Stimulated activated CD4-positive, alpha-beta T cell treated with anti-CD3 and anti-CD28 coated beads, Interleukin-12 subunit alpha, Interleukin-12 subunit beta, amount 100 ng/mL, for 4 hours (primary cell): ENCODE measurements at regions not wholly inside any gene's neighbourhood (a gene's known extent, or its start where the extent isn't known, plus 50 kb on each side); places are given as distances from the start of the nearest gene placed in this dataset.

Experiments used
- DNase-seq: peaks from one replicate; pipeline ENCODE4 v3.0.0-alpha.2; 2020

DNA sequence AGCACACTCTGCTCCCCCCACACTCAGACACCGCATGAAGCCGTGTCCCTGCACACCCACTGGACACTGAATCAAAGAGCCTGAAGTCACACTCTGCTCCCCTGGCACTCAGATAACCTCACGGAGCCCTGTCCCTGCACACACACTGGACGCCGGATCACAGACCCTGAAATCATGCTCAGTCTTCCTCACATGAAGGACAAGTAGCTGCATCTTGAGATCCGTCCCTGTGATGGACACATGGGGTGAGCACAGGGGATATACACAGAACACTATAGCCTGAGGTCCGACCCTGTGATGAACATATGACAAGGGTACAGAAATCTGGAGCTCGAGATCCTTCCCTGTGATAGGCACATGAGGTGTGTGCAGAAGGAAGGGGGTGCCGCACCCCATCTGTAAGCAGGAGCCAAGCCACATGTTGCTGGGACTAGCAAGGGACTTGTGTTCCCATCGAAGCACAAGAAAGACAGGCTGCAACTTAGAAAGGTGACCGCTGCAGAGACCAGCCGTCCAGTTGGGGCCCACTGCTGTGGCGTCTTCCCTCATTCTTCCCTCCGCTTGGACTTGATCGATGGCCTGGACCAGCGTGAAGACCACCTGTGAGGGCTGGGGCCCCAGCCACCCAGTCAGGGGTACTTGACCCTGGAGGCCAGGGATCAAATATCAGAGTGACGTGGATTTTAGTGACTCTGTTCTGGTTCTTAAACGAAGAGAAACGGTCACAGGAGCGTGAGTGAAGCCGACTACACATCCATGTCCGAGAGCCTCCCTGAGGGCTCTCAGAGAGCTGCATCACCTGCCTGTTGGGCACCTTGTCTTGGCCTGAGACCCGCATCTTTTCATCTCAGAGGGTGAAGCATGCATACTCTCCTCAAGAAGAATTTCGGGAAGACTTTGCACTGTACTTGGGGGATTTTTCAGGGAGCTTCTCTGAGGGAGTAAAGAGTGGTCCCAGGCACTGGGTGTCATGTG, 391.7 kb upstream of the SALL3 start:
- DNase-seq: no peak

DNA sequence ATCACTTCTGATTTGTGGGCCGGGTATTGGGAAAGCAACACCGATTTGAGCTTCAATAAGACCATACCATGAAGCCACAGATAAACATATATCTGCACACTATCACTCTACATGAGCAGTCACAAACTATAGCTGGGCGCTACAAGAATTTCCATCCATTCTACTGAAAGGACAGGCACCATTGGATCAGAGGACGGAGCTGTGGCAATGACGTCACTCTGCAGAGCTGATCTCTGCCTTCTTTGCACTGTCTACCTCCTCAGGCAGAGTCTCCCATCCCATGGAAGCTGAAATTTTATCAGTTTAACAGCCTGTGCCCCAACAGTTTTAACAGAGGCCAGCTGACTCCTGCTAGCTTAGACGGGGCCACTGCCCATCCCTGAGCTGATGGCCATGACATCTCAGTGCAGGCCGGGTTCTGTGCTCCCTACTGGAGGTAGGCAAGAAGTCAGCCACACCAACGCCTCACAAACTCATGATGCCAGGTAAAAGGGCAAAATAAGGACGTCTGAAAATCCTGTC, 389.6 kb upstream of the SALL3 start:
- no peak for DNase-seq

DNA sequence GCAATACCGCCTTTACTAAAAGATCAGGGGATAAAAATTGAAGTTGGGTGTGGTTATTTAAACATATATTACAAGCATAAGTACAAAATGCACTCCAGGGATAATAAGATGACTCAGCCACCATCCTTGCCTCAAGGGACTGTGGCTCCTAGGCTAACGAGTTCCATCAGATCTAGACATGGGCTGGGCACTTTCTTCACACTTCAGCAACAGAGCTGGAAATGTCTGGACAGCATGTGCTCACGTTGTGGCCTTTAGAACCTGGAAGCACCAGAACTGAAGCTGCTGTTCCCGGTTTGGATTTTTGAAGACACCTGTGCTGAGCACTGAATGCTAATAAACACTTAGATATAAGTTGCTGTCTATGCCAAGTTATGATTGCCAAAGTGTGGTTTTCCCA, 384.2 kb upstream of the SALL3 start:
- no peak for DNase-seq

DNA sequence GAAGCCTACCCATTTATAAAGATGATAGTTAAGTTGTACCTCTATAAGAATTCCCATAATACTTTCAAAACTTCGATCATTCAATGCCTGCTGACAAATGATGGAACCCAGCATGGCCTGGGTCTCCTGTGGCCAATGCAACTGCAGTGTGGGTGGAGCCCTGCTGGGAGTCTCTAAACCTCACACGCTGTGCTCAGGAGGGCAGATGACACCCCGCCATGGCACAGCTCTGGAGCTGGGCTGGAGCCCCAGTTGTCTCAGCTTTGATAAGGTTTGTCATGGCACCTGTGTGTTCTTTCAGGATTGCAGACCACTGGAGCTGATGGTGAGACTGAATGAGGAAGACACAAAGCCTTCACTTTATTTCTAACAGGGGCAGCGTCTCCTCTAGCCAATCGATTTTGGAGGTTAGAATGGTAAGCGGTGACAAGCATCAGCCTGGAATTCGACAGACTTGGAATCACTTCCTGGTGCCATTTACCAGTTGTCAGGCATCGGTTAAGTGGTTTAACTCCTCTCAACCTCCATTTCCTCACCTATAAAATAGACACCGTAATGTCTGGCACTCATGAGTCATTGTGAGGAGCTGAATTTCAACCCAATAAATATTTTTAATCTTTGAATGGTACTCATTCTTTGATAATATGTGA, 383.6 kb upstream of the SALL3 start:
- no peak for DNase-seq

DNA sequence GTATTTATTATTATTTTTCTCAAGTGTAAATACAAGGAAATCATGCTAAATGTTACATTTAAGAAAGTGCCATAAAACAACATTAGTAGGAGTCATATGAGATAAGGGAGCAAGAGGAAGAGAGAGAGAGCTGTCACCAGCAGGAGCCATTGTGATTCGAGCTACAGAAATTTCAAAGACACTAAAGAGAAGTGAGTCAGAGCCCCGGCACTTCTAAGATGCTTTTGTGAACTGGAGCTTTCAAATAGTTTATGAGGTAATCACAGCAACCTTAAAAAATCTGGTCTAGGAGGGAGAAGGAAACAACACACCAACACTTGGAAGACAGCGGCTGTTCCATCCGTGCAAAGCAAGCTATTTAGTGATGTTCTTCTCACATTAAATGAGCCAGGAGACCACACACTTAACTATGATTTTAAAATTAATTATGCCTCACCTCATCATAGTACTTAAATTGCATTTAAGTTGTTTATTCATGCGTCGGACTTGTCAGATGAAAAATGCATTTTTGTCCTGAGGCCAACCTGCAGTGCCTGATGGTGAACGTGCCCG, 382.7 kb upstream of the SALL3 start:
- DNase-seq: no peak

DNA sequence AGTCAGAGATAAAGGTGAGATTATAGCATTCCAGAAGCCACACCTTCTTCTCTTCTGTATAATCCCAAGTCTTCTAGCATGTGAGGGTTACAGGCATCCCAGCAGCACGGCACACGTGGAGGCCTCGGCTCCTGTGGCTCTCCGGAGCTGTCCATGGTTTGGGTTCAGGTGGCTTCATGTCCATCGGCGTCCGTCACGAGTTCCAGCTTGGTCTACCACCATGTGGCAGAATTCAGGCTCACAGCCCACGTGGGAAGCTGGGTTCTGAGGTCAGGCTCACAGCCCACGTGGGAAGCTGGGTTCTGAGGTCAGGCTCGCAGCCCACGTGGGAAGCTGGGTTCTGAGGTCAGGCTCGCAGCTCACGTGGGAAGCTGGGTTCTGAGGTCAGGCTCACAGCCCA, 378.3 kb upstream of the SALL3 start:
- no peak for DNase-seq

DNA sequence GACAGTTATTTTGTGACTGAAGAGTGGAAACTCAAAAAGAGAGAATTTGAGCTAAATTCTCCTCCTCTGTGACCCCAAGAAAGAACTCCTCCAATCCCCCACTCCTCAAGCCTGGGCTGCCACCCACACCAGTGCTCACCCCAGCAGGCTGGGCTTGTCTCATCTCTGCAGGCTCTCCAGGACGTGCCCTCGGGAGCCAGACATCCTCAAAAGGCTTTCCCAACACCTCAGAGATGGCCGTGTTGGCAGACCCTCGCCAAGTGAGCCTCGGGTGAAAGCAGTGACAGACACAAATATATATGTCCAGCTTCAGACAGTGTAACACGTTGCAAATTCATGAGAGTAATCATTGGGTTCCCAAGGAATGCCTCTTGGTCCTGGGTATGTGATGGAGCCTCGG, 377.7 kb upstream of the SALL3 start:
- no peak for DNase-seq

DNA sequence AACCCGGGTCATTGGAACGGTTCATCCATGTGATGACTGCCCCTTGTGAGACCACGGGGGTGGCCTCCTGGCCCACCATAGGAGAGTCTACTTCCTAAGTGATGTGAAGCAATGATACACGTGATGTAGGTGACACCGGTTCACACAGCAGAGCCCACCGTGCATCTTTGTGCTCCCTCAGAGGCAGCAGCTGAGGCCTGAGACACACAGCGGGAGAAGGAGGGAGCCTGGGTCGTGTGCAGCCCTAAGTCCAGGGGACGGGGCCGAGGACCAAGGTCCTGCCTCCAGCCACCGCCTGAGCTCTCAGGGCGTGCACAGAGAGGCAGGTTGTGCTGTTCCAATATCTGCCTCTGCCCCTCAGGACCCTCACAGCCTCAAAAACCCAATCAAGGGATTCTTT, 377.2 kb upstream of the SALL3 start:
- DNase-seq: no peak

DNA sequence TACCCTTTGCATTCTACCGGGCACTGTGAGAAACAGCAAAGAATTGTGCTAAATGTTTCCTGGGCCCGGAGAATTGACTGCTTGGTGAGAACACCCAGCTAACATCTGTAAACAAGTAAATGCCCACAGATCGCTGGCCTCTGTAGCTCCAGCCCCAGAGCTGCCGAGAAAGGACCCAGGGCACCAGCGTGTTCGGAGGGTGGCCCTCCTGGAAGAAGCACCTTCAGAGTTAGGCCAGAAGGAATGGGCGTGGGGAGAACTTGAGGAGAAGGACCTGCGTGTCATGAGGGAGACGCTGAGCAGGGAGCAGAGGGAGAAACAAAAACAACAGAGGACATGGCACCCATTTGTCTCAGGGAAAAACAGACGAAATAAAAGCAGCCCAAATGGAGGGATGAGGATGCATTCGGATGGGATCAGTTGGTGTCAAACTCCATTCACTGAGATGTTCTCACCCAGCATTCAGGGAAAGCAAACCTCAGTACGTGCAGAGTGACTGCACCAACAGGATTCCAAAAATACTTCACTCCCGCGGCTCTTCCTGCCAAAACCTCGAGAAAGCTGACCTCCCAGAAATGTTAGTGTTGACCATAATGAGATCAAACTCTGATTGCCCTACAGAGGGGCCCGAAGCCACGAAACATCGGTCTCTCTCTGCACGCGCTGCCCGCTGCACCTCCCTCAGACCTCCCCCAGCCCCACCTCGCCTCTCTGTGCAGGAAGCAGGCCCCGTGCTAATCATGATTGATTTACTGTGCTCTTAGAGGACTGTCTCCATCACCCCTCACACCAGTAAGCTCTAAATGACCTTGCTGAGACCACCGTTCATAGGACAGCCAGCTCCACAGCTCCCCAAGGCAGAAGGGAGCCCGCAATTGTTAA, 376.3 kb upstream of the SALL3 start:
- DNase-seq: no peak

DNA sequence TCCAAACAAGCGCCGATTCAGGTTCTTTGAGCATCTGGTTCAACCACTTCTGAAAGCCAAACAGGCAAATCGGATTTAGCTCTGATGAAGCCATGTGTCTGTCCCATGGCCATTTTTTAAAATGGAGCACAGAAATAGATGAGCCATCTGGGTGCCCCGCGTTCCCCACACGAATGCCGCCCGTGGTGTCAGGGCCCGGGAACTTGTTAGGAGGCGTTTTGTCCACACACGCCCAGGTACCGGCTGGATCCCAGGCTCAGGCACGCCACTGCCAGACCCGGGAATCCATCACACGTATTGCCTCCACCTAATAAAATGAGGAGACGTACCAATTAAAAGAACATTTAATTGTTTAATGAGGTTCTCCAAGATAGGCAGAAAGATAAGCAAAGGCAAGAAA, 374.4 kb upstream of the SALL3 start:
- no peak for DNase-seq

DNA sequence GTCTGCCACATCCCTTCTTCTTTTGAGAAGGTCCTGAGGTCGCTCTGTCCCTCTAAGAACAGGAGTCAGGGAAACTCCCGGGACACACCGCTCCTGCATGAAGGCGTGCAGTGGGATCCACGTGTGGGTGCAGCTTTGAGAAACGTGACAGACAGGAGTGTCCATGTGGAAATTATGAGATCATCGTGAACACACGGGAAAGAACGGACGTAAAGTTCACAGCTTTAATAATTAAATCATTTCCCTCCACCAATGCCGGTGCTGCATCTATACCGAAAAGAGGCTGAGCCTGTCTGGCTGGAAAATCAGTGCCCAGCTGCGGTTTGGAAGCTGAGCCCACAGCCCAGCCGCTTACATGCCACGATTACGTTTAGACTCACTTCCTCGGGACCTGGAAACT, 372.4 kb upstream of the SALL3 start:
- no peak for DNase-seq

DNA sequence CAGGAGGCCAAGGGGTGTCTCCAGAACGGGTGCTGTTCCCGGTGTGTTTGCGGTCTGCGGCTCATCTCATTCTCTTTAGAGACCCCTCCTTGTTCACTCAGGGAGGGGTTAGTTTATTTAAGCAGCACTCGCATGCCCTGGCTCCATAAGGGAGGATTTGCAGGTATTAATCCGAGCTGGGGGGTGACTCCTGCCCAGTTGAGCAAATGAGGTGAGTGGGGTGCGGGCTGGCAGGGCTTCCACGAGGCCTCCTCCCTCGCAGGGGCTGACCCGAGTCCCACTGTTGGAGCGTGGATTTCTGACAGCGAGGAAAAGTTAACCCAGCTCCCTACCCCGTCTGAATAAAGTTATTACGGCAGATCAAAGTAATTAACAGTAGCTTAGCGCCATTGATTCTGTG, 371.8 kb upstream of the SALL3 start:
- DNase-seq: no peak

DNA sequence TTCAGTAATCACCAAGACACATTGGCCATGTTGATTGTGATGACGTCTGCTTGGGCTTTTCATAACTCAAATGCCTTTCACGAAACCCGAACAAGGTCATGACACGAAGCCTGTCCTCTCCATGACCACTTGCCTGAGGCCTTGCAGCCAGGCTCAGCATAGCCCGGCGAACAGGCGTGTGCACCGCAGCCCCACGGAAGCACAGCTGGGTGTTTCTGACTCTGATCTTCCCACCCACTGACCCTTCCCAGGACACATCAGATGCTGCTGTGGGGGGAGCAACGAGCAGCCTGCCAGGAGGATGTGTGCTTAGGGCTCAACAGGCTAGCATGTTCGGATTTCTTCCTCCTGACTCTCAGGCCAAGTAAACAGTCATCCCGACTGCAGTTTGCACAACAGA, 369.4 kb upstream of the SALL3 start:
- no peak for DNase-seq

DNA sequence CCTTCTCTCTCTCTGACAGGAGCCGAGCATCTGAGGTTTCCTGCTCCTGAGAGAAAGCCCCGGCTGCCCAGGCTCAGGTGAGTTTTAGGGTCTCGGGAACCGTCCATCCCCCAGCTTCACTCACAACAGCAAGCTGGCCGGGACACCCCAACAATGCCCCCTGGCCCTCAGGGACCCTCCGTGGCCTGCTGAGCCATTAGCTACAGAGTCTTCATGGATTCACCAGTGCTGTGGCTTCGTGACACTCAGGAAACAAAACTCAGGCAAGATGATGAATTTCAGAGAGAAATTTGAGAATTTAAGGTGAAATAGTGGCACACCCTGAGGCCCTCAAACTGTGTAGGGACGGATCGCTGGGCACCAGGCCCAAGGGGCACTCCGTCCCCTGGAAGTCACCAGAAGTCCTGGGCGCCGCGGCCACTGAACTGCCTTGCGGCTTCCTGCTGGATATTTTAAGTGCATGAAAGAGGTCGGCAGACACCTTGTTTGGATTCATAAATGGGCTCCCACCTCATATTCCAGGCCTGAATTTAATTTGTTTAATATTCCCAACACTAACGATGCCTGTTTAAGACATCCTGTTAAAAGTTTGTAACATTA, 368.3 kb upstream of the SALL3 start:
- DNase-seq: no peak

DNA sequence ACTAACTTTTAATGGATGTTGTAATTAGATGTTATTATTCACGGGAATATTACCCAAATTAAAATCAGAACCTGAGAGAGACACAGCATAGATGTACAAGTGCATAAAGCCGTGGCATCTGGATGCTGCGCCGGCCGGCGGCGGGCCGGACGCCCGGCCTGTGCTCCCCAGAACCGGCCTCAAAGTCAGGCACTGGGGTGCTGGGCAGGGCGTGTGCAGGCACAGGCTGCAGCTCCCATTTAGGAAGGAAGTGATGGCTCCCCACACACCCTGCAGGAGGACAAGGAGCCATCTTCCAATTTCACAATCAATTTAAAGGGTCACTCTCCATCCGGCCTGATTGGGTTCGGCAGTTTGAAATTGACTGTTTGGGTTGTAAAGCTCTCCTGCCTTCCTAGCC, 367.7 kb upstream of the SALL3 start:
- DNase-seq: no peak

DNA sequence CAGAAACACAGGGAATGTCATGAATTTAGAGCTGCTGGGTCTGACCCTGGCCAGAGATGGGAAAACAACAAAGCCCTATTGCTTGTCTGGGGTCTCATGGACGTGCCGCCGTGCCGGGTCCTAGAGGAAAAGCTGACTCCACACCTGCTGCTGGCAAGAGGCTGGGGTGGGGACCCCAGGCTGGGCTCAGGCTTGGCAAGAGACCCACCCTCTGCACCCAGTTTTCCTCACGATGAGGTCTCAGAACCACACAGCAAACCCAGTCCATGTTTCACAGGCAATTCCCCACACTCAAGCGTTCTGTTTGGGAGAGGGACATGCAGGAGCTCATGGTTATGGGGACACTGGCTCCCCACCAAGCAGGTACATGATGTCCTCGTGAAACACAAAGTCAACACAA, 367.3 kb upstream of the SALL3 start:
- no peak for DNase-seq

DNA sequence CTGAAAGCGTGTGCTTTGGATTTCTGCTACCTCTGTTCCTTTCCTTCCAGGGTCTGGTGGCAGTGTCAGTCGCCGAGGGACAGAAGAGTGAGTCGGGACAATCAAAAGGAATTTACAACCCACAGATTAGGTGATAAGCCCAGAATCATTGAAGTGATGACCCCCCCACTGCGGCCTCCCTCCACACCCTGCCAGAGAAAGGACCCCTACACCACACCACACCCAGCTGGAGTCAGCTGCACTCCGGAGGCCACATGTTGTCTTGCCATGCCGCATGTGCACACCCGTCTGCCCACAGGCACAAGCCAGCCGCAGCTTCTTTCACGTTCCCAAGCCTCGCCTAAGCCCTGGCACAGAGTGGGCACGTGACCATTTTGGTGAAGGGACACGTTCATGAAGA, 366.8 kb upstream of the SALL3 start:
- no peak for DNase-seq

DNA sequence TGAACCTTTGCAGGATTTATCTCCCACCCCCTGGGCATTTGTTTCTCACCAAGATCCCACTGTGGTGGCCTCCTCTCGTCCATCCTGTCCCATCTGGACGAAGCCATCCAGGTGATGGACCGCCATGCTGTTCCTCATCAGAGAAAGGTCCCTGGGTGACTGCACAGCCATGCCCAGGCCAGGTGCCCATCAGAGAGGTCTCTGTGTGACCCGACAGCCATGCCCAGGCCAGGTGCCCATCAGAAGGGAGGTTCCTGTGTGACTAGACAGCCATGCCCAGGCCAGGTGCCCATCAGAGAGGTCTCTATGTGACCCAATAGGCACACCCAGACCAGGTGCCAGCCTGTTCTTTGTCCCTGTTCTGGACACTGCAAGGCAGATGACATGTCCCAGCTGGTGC, 360.9 kb upstream of the SALL3 start:
- no peak for DNase-seq

DNA sequence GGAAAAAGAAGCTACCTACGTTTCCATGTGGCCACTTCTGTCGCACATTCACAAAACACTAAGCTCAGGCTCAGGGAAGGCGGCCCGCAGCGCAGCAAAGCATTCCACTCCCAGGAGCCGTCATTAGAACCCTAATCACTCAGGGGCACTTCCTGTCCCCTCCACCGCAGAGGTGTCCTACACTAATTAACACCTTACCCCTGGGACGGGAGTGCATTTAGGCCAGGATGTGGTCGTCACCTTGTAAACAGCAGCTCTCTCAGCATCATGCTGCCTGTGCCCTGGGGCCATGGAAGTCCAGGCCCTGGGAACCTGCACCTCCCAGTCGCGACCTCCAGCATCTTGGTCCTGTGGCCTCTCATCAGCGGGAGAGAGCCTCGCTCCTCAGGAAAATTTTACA, 359.8 kb upstream of the SALL3 start:
- DNase-seq: no peak

DNA sequence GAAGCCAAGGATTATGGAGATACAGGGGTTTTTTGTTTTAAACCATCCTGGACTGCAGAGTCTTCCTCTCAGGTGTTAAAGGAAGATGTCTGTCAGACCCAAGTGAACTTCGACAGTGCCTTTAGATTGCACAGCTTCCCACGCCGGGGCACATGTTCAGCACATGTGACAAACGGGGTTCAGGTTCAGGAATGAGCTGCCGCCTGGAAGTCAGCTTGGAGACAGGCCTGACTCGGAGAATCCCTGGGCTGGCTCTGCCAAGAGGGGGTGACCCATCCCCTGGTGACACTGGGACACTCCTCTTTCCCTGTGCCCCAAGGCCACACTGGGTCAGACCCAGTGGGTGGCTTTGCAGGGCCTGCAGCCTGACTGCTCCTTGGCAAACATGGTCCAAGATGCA, 359.3 kb upstream of the SALL3 start:
- DNase-seq: no peak

DNA sequence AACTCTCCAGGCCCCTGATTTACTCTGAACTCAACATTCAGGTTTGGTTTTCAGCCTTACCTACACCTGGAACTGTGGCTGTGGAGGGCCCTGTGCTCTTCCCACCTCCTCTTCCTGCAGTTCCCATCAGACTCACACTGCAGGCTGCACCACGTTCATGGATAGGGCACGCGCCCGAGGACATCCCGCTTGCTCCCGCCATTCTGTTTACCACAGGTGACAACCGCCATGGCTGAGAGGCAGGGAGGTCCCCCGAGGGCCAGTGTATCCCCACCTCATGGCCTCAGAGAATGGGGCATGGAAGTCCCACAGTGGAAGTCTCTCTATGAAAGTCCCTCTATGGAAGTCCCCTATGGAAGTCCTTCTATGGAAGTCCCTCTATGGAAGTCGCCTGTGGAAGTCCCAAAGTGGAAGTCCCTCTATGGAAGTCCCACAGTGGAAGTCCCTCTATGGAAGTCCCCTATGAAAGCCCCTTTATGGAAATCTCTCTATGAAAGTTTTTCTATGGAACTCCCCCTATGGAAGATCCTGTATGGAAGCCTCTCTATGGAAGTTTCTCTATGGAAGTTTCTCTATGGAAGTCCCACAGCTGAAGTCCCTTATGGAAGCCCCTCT, 358.4 kb upstream of the SALL3 start:
- no peak for DNase-seq

DNA sequence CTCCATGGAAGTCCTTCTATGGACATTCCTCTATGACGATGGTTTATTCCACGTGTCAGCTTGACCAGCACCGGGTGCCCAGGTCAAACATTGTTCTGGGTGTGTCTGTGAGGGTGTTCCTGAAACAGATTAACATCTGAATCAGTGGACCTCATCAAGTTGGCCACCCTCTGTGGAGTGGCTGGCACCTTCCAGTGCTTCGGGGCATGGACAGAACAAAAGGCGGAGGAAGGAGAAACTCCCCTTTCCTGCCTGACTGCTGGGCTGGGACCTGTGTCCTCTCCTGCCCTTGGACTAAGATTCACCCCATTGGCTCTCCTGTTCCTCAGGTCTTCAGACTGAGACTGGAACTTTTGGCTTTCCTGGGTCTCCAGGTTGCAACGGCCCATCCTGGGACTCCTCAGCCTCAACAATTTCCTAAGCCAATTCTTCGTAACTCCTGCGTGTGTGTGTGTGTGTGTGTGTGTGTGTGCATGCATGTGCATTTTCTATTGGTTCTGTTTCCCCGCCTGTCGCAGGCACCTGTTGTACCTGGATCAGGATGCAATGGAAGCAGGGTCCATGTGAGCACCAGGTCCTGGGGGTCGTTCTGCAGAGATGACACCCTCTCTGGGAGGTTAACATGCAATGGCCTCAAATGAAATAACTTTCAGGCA, 357.2 kb upstream of the SALL3 start:
- DNase-seq: no peak
